Sigmoid colon (tissue), 6 donors: ENCODE measurements at regions not wholly inside any gene's neighbourhood (a gene's known extent, or its start where the extent isn't known, plus 50 kb on each side); places are given as distances from the start of the nearest gene placed in this dataset.
"Not testable (repeated sequence)": the region's sequence is repeated elsewhere in the genome, so short reads cannot be mapped to it uniquely, and the experiment has no call there.

ENCODE experiments used
- DNase-seq: peaks from one replicate; pipeline ENCODE4 v3.0.0-alpha.2; 2019
- H3K27ac ChIP-seq, 4 donors: fragments of 200-600 bp; sonication (generic); one replicate each; pipeline ENCODE4 v1.5.1; 2016 to 2019; ENCODE audit warnings: mild to moderate bottlenecking in 1 of 4
- H3K27me3 ChIP-seq, 3 donors: fragments of 200-600 bp; sonication (generic); one replicate each; pipeline ENCODE4 v1.5.1; 2019; ENCODE audit warnings: mild to moderate bottlenecking in 1 of 3
- H3K36me3 ChIP-seq, 4 donors: fragments of 200-600 bp; sonication (generic); one replicate each; pipeline ENCODE4 v1.5.1; 2016 to 2019
- H3K4me1 ChIP-seq, 4 donors: fragments of 200-600 bp; sonication (generic); one replicate each; pipeline ENCODE4 v1.5.1; 2017 to 2019
- H3K4me3 ChIP-seq, 4 donors: fragments of 200-600 bp; sonication (generic); one replicate each; pipeline ENCODE4 v1.5.1; 2017 to 2019; ENCODE audit warnings: mild to moderate bottlenecking in 2 of 4, moderate library complexity in 1 of 4
- H3K9me3 ChIP-seq, 4 donors: fragments of 200-600 bp in 3 of 4; sonication (generic) in 3 of 4; one replicate each; pipeline versions ENCODE4 v1.5.1 to v1.6.1; 2013 to 2019
- EP300 ChIP-seq, 4 donors: sonication (generic); formaldehyde crosslinking; IDR thresholded peaks; one replicate each; pipeline ENCODE4 v1.6.1; 2017; ENCODE audit warnings: antibody characterized with exemption in 4 of 4
- POLR2A ChIP-seq, 2 donors: fragments of 450-650 bp; IDR thresholded peaks; one replicate each; pipeline ENCODE4 v1.6.1; 2016; ENCODE audit warnings: antibody characterized with exemption in 2 of 2, mild to moderate bottlenecking in 2 of 2, moderate library complexity in 2 of 2
- POLR2AphosphoS5 ChIP-seq, 4 donors: sonication (generic); formaldehyde crosslinking; IDR thresholded peaks; one replicate each; pipeline ENCODE4 v1.6.1; 2017; ENCODE audit warnings: antibody characterized with exemption in 4 of 4
- WGBS, 2 donors: extraction: QIAGEN DNeasy Blood & Tissue Kit; methylation state at CpG; one replicate each; pipeline ENCODE4 v1.1.7; 2013; 5-methylcytosine and 5-hydroxymethylcytosine counted together
- intact Hi-C: fragments of 100-400 bp; cut with DNase I; formaldehyde crosslinking; loops from one replicate; pipeline ENCODE4 v1.15.1; 2023
- TF ChIP-seq, protein P1 (sequence below), 4 experiments: fragments of 450-650 bp in 3 of 4; fragments of 200-600 bp in 1 of 4; IDR thresholded peaks; one replicate each; pipeline ENCODE4 v1.5.1; 2016 to 2019; ENCODE audit warnings: antibody characterized with exemption in 4 of 4, mild to moderate bottlenecking in 3 of 4, moderate library complexity in 2 of 4
- donor health status: healthy with polysubstance abuse.
- donor health status: healthy.

DNA sequence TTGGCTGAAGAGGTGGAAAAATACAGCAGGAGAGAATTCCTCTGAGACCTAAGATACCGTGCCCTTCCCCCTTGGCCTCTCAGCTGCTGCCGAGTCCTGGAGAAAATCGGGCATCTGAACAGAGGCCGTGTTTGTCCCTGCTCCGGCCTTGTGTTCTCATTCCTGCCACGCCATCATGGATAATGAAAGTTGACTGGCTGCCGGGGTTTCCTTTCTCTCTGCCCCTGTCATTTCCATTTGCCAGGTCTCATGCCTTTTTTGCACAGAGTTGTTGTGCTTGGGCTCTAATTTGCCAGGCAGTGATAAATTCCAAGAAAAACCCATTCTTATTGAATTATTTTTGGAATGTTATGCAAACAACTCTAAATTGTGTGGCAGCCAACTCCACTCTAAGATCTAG lies 496.9 kb upstream of the TNP1 start:
- H3K27ac ChIP-seq = peak overlapping the region; percentile 77 to 86 (median 84)
- H3K4me1 ChIP-seq = peaks cover 0 to 70% (median 60%) of the 10 kb centered on the region in 4 donors
- 68 to 75% methylated on average over 7 of the region's 7 CpGs for WGBS, 2 donors
- intact Hi-C loops = no loop called here
- H3K36me3 ChIP-seq = no peaks in the 10 kb centered on the region
- no peak overlapping the region for H3K4me3 ChIP-seq
- TF ChIP-seq EP300 (IDR thresholded peaks at IDR 0.05) (no peak), POLR2AphosphoS5 (IDR thresholded peaks at IDR 0.05) (peak in 1 of 4 donors; percentile 35)
- H3K27me3 ChIP-seq = no peaks in the 10 kb centered on the region
- H3K9me3 ChIP-seq = no peaks in the 10 kb centered on the region
- no peak for DNase-seq

DNA sequence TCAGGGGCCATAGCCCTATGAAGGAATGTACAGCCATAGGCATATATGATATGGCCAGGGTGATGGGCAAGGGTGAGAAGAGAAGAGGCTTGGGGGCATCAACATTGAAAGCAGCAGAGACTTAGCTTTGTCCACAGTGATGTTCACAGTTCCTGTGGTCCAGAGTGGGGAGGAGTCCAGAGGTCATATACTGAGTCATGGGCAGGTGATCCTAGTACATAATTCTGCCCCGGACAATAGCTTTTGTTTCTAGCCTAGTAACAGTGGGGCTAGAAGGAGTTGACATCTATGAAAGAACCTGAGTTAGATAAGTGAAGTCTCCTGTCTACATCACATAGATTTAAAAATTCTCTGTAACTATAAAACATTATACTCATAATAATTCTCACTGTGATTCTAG lies 496.3 kb upstream of the TNP1 start:
- no peak overlapping the region for H3K4me3 ChIP-seq
- 64 to 100% methylated on average over 1 of the region's 1 CpG for WGBS, 2 donors
- DNase-seq = no peak

DNA sequence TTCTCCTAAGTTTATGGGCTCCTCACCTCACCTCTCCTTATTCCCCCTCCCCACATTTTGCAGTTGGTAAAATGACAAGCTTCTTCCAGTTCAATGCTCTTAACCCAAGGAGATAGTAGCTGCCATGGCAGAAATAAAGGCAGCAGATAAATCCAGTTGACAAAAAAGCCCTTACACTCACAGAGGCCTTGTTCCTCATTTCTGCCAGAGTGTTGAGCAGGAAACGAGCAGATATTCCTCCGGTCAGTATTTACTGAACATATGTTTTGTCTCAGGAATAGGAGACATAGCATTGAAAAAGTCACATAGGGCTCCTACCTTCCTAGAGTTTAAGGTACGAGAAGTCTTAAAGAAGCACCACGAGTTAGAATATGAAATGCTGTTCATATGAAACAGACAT lies 493.7 kb upstream of the TNP1 start:
- no peak for TF ChIP-seq POLR2A (IDR thresholded peaks at IDR 0.05)
- intact Hi-C loops = no loop called here

More for the DNA sequence above, 496.3 kb upstream of the TNP1 start:
- H3K27me3 ChIP-seq = no peaks in the 10 kb centered on the region
- TF ChIP-seq POLR2A (IDR thresholded peaks at IDR 0.05) (no peak), EP300 (IDR thresholded peaks at IDR 0.05) (no peak)
- TF ChIP-seq, protein P1, sequence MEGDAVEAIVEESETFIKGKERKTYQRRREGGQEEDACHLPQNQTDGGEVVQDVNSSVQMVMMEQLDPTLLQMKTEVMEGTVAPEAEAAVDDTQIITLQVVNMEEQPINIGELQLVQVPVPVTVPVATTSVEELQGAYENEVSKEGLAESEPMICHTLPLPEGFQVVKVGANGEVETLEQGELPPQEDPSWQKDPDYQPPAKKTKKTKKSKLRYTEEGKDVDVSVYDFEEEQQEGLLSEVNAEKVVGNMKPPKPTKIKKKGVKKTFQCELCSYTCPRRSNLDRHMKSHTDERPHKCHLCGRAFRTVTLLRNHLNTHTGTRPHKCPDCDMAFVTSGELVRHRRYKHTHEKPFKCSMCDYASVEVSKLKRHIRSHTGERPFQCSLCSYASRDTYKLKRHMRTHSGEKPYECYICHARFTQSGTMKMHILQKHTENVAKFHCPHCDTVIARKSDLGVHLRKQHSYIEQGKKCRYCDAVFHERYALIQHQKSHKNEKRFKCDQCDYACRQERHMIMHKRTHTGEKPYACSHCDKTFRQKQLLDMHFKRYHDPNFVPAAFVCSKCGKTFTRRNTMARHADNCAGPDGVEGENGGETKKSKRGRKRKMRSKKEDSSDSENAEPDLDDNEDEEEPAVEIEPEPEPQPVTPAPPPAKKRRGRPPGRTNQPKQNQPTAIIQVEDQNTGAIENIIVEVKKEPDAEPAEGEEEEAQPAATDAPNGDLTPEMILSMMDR (IDR thresholded peaks at IDR 0.05) = no peak
- peaks cover 0 to 64% (median 53%) of the 10 kb centered on the region in 4 donors for H3K4me1 ChIP-seq
- no peaks in the 10 kb centered on the region for H3K36me3 ChIP-seq
- intact Hi-C loops = no loop called here
- H3K9me3 ChIP-seq = no peaks in the 10 kb centered on the region
- peak overlapping the region; percentile 77 to 86 (median 84) for H3K27ac ChIP-seq

DNA sequence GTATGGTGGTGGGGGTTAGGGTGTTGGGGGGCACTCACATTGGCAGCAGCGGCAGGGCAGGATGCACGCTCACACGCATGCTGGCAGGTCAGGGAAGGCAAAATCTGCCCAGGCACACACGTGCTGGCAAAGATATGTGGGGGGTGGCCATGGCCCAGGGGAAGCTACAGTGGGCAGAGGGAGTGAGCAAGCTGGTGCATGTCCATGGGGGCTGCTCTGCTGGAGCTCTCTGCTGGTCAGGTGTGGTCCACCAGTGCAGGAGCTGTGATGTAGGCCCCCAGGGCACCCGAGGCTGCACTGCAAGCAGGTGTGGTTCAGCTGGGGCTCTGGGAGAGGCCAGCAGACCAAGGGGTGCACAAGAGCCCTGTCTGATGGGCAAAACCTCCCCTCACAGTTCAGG lies 491.5 kb upstream of the TNP1 start:
- Histone ChIP-seq H3K4me3 (no peak overlapping the region), H3K27ac (no peak overlapping the region), H3K4me1 (peaks cover 0 to 19% (median 11%) of the 10 kb centered on the region in 4 donors), H3K36me3 (no peaks in the 10 kb centered on the region), H3K27me3 (no peaks in the 10 kb centered on the region), H3K9me3 (peaks cover 0 to 3% (median 0%) of the 10 kb centered on the region in 4 donors)
- intact Hi-C loops = no loop called here
- DNase-seq = no peak
- WGBS, 2 donors = 72 to 75% methylated on average over 5 of the region's 5 CpGs
- TF ChIP-seq, protein P1 (IDR thresholded peaks at IDR 0.05) = no peak
- TF ChIP-seq POLR2A (IDR thresholded peaks at IDR 0.05) (no peak), EP300 (IDR thresholded peaks at IDR 0.05) (no peak), POLR2AphosphoS5 (IDR thresholded peaks at IDR 0.05) (no peak)

More for the DNA sequence above, 493.7 kb upstream of the TNP1 start:
- Histone ChIP-seq H3K36me3 (no peaks in the 10 kb centered on the region), H3K27ac (no peak overlapping the region), H3K27me3 (no peaks in the 10 kb centered on the region), H3K4me3 (no peak overlapping the region), H3K9me3 (peaks cover 0 to 3% (median 0%) of the 10 kb centered on the region in 4 donors), H3K4me1 (peaks cover 0 to 40% (median 32%) of the 10 kb centered on the region in 4 donors)
- WGBS, 2 donors = 66 to 81% methylated on average over 4 of the region's 4 CpGs
- no peak for DNase-seq

DNA sequence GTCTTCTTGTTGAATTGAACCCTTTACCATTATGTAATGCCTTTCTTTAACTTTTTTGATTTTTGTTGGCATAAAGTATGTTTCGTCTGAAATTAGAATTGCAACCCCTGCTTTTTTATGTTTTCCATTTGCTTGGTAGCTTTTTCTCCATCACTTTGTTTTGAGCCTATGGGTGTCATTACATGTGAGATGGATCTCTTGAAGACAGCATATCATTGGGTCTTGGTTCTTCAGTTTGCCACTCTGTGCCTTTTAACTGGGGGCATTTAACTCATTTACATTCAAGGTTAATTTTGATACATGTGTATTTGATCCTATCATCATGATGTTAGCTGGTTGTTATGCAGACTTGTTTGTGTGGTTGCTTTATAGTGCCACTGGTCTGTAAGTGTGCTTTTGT lies 489.4 kb upstream of the TNP1 start:
- DNase-seq = no peak
- no peaks in the 10 kb centered on the region for H3K36me3 ChIP-seq
- TF ChIP-seq EP300 (IDR thresholded peaks at IDR 0.05) = no peak
- TF ChIP-seq, protein P1 (IDR thresholded peaks at IDR 0.05) = no peak
- TF ChIP-seq POLR2A (IDR thresholded peaks at IDR 0.05) = no peak
- TF ChIP-seq POLR2AphosphoS5 (IDR thresholded peaks at IDR 0.05) = no peak
- WGBS, 2 donors = 41 to 47% methylated on average over 1 of the region's 1 CpG
- H3K4me1 ChIP-seq = peaks cover 0 to 5% (median 1%) of the 10 kb centered on the region in 4 donors
- H3K4me3 ChIP-seq = no peak overlapping the region
- H3K27me3 ChIP-seq = no peaks in the 10 kb centered on the region
- intact Hi-C loops = no loop called here
- peaks cover 0 to 3% (median 0%) of the 10 kb centered on the region in 4 donors for H3K9me3 ChIP-seq
- H3K27ac ChIP-seq = no peak overlapping the region

DNA sequence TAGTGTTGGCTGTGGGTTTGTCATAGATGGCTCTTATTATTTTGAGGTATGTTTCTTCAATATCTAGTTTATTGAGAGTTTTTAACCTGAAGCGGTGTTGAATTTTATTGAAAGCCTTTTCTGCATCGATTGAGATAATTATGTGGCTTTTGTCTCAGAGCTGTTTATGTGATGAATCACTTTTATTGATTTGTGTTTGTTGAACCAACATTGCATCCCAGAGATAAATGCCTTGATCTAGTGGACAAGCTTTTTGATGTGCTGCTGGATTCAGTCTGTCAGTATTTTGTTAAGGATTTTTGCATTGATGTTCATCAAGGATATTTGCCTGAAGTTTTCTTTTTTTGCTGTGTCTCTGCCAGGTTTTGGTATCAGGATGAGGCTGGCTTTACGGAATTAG lies 487.8 kb upstream of the TNP1 start:
- intact Hi-C loops, H3K36me3 ChIP-seq, H3K27me3 ChIP-seq, H3K4me3 ChIP-seq, DNase-seq, H3K9me3 ChIP-seq, H3K27ac ChIP-seq, H3K4me1 ChIP-seq: not testable (repeated sequence)
- 12 to 28% methylated on average over 3 of the region's 3 CpGs for WGBS, 2 donors

DNA sequence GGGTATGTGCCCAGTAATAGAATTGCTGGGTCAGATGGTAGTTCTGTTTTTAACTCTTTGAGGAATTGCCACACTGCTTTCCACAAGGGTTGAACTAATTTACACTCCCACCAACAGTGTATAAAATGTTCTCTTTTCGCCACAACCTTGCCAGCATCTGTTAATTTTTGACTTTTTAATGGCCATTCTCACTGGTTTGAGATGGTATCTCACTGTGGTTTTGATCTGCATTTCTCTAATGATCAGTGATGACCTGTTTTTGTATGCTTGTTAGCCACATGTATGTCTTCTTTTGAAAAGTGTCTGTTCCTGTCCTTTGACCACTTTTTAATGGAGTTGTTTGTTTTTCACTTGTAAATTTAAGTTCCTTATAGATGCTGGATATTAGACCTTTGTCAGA lies 486.2 kb upstream of the TNP1 start:
- H3K27me3 ChIP-seq, H3K4me3 ChIP-seq, H3K4me1 ChIP-seq, DNase-seq, H3K9me3 ChIP-seq, H3K27ac ChIP-seq, intact Hi-C loops, H3K36me3 ChIP-seq: not testable (repeated sequence)
- 36 to 64% methylated on average over 1 of the region's 1 CpG for WGBS, 2 donors
